ENCODE measurements at regions not wholly inside any gene's neighbourhood (a gene's known extent, or its start where the extent isn't known, plus 50 kb on each side); places are given as distances from the start of the nearest gene placed in this dataset.
"Not testable (repeated sequence)": the region's sequence is repeated elsewhere in the genome, so short reads cannot be mapped to it uniquely, and the experiment has no call there.

- CTCF ChIA-PET, result no interaction called here
- POLR2A ChIA-PET (ENCODE audit: low non-redundant PET), result no interaction called here
- TF ChIP-seq CTCF (conservative IDR thresholded peaks at IDR 0.05; ENCODE audit: low read depth), result no peak
- H3K27ac ChIP-seq, result no peak overlapping the region
- no peak for DNase-seq (ENCODE audit: low spot score)
Measured at GRCh38 chr18:39223283-39223682, 1657.7 kb upstream of the CELF4 start.

- no peak for DNase-seq (ENCODE audit: low spot score)
- H3K27ac ChIP-seq, result no peak overlapping the region
- no peak for TF ChIP-seq CTCF (conservative IDR thresholded peaks at IDR 0.05; ENCODE audit: low read depth)
- POLR2A ChIA-PET (ENCODE audit: low non-redundant PET), result no interaction called here
- CTCF ChIA-PET, result no interaction called here
Measured at GRCh38 chr18:39215920-39216319, 1650.3 kb upstream of the CELF4 start.

- no peak overlapping the region for H3K27ac ChIP-seq
- no peak for DNase-seq (ENCODE audit: low spot score)
- no peak for TF ChIP-seq CTCF (conservative IDR thresholded peaks at IDR 0.05; ENCODE audit: low read depth)
- POLR2A ChIA-PET (ENCODE audit: low non-redundant PET), result no interaction called here
- CTCF ChIA-PET, result interaction anchor here (0.6 to 0.7 kb wide), 2 partner anchors 367 to 569 kb away, joined by 3 to 4 read pairs; no protein-coding TSS in a partner anchor
Measured at GRCh38 chr18:39211461-39211860, 1645.9 kb upstream of the CELF4 start.

- TF ChIP-seq CTCF (conservative IDR thresholded peaks at IDR 0.05; ENCODE audit: low read depth), result no peak
- no peak for DNase-seq (ENCODE audit: low spot score)
- ChIA-PET POLR2A (ENCODE audit: low non-redundant PET) (no interaction called here), CTCF (no interaction called here)
- no peak overlapping the region for H3K27ac ChIP-seq
Measured at GRCh38 chr18:39209173-39209572, 1643.6 kb upstream of the CELF4 start.

- no peak overlapping the region for H3K27ac ChIP-seq
- TF ChIP-seq CTCF (conservative IDR thresholded peaks at IDR 0.05; ENCODE audit: low read depth), result no peak
Measured at GRCh38 chr18:39208729-39209128, 1643.1 kb upstream of the CELF4 start.

GRCh38 chr18:39208190-39208589 is 1642.6 kb upstream of the CELF4 start:
- no peak for TF ChIP-seq CTCF (conservative IDR thresholded peaks at IDR 0.05; ENCODE audit: low read depth)
- H3K27ac ChIP-seq, result no peak overlapping the region
- CTCF ChIA-PET, result interaction anchor here (0.7 kb wide), 1 partner anchor 572 kb away, joined by 4 read pairs; no protein-coding TSS in a partner anchor
- POLR2A ChIA-PET (ENCODE audit: low non-redundant PET), result no interaction called here
- no peak for DNase-seq (ENCODE audit: low spot score)

More at GRCh38 chr18:39208729-39209128, 1643.1 kb upstream of the CELF4 start:
- ChIA-PET POLR2A (ENCODE audit: low non-redundant PET) (no interaction called here), CTCF (no interaction called here)
- DNase-seq (ENCODE audit: low spot score), result no peak

GRCh38 chr18:39206398-39207103 is 1641.0 kb upstream of the CELF4 start:
- H3K27ac ChIP-seq; DNase-seq (ENCODE audit: low spot score); POLR2A ChIA-PET (ENCODE audit: low non-redundant PET); CTCF ChIA-PET: not testable (repeated sequence)

Measured in RWPE1 (cell line).